ENCODE measurements at regions not wholly inside any gene's neighbourhood (a gene's known extent, or its start where the extent isn't known, plus 50 kb on each side); places are given as distances from the start of the nearest gene placed in this dataset.

DNA sequence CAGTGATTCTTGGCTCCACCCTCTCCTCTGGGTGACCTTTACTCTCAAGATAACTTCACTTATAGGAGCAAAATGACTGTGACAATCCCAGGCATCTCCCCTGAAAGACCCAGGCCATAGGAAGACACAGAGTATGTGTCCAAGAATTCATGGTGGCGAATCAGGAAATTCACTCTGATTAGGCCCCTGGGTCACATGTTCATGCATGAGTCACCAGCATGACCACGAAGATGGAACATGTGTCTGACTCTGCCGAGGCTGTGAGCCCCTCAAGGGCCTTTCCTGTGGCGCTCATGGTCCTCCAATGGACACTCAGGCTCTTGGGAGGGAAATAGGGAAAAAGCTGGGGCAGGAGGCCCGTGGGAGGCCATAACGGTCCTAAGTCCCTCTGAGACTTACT is 74.0 kb upstream of the TEX51 start:
- Mint-ChIP-seq H3K27ac (no peak overlapping the region), H3K36me3 (ENCODE audit: insufficient read depth) (no peaks in the 10 kb centered on the region), H3K4me3 (ENCODE audit: low read depth) (no peak overlapping the region), H3K4me1 (ENCODE audit: low read depth) (no peaks in the 10 kb centered on the region), H3K27me3 (peaks cover 3% of the 10 kb centered on the region), H3K9me3 (ENCODE audit: low read depth) (no peaks in the 10 kb centered on the region)
- TF ChIP-seq, protein P1, sequence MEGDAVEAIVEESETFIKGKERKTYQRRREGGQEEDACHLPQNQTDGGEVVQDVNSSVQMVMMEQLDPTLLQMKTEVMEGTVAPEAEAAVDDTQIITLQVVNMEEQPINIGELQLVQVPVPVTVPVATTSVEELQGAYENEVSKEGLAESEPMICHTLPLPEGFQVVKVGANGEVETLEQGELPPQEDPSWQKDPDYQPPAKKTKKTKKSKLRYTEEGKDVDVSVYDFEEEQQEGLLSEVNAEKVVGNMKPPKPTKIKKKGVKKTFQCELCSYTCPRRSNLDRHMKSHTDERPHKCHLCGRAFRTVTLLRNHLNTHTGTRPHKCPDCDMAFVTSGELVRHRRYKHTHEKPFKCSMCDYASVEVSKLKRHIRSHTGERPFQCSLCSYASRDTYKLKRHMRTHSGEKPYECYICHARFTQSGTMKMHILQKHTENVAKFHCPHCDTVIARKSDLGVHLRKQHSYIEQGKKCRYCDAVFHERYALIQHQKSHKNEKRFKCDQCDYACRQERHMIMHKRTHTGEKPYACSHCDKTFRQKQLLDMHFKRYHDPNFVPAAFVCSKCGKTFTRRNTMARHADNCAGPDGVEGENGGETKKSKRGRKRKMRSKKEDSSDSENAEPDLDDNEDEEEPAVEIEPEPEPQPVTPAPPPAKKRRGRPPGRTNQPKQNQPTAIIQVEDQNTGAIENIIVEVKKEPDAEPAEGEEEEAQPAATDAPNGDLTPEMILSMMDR (IDR thresholded peaks at IDR 0.05; ENCODE audit: unreplicated experiment) = no peak
- no peak for DNase-seq (ENCODE audit: low spot score, unreplicated experiment)

DNA sequence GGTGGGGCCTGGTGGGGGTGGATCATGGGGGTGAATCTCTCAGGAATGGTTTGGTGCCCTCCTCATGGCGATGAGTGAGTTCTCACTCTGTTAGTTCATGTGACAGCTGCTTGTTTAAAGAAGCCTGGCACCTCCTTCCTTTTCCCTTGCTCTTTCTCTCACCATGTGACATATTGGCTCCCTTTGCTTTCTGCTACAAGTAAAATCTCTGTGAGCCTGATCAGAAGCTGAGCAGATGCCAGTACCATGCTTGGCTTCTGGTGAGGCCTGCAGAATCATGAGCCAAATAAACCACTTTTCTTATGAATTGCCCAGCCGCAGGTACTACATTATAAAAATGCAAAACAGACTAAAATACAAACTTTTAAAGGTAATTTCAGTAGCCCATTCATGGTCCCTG is 73.4 kb upstream of the TEX51 start:
- Mint-ChIP-seq H3K4me1 (ENCODE audit: low read depth) (no peaks in the 10 kb centered on the region), H3K9me3 (ENCODE audit: low read depth) (no peaks in the 10 kb centered on the region), H3K27ac (no peak overlapping the region), H3K27me3 (peaks cover 3% of the 10 kb centered on the region), H3K36me3 (ENCODE audit: insufficient read depth) (no peaks in the 10 kb centered on the region), H3K4me3 (ENCODE audit: low read depth) (no peak overlapping the region)
- DNase-seq (ENCODE audit: low spot score, unreplicated experiment) = no peak
- TF ChIP-seq, protein P1 (IDR thresholded peaks at IDR 0.05; ENCODE audit: unreplicated experiment) = no peak

DNA sequence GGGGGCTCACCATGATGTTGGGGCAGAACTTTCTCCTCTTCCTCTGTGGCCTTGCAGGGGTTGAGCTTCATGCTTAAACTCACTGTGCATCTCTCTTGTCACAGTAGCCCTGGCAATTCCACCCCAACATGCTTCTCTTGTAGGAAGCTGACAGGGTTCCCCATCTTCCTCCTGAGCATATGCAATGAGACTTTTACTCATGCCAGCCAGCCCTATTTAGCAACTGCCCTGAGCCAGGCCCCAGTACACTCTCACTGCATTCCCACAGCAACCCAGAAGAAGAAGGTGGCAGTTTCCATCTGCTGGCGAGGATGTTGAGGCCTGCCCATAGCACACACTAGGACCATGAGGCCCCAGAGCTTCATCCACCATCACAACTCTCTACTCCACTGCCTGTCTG is 72.2 kb upstream of the TEX51 start:
- Mint-ChIP-seq H3K4me3 (ENCODE audit: low read depth) (no peak overlapping the region), H3K27me3 (peaks cover 3% of the 10 kb centered on the region), H3K36me3 (ENCODE audit: insufficient read depth) (no peaks in the 10 kb centered on the region), H3K9me3 (ENCODE audit: low read depth) (no peaks in the 10 kb centered on the region), H3K27ac (no peak overlapping the region), H3K4me1 (ENCODE audit: low read depth) (no peaks in the 10 kb centered on the region)
- TF ChIP-seq, protein P1 (IDR thresholded peaks at IDR 0.05; ENCODE audit: unreplicated experiment) = no peak
- no peak for DNase-seq (ENCODE audit: low spot score, unreplicated experiment)

DNA sequence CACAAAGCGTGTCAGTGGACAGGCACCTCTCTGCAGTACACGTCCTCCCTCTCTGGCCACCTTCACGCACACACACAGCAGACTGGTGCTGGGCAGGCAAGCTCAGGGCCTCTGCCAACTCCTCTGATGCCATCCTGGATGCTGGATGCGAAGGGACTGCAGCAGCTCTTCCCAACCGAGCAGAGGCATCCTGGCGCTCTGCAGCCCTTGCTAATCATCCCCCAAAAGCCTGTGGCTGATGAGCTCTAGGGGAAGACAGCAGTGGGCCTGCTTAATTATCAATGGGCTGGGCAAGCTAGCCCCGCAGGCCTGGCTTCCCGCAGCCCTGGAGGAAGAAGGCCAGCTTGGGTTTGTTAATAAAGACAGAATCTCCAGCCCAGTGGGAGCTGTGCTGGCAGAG is 71.3 kb upstream of the TEX51 start:
- Mint-ChIP-seq H3K36me3 (ENCODE audit: insufficient read depth) (no peaks in the 10 kb centered on the region), H3K4me1 (ENCODE audit: low read depth) (no peaks in the 10 kb centered on the region), H3K27me3 (peaks cover 3% of the 10 kb centered on the region), H3K9me3 (ENCODE audit: low read depth) (no peaks in the 10 kb centered on the region), H3K4me3 (ENCODE audit: low read depth) (no peak overlapping the region), H3K27ac (no peak overlapping the region)
- TF ChIP-seq, protein P1 (IDR thresholded peaks at IDR 0.05; ENCODE audit: unreplicated experiment) = no peak
- DNase-seq (ENCODE audit: low spot score, unreplicated experiment) = no peak

DNA sequence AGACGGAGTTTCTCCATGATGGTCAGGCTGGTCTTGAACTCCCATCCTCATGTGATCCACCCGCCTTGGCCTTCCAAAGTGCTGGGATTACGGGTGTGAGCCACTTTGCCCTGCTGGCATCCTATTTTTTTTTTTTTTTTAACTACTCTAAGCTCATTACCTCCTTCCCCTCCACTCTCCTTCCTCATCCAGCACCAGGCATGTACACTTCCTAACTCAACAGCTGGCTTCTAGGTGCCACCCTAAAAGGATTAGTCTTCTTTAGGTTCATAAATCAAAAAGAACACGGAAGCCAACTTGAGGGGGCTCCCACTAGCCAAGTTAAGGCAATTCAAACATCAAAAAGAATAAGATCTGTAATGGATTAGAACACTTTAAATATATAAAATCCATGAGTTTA is 70.6 kb upstream of the TEX51 start:
- Mint-ChIP-seq H3K4me1 (ENCODE audit: low read depth) (no peaks in the 10 kb centered on the region), H3K4me3 (ENCODE audit: low read depth) (no peak overlapping the region)
- TF ChIP-seq, protein P1 (IDR thresholded peaks at IDR 0.05; ENCODE audit: unreplicated experiment) = no peak

More for the DNA sequence above, 70.6 kb upstream of the TEX51 start:
- Mint-ChIP-seq H3K27me3 (peaks cover 3% of the 10 kb centered on the region), H3K9me3 (ENCODE audit: low read depth) (no peaks in the 10 kb centered on the region), H3K27ac (no peak overlapping the region), H3K36me3 (ENCODE audit: insufficient read depth) (no peaks in the 10 kb centered on the region)
- DNase-seq (ENCODE audit: low spot score, unreplicated experiment) = no peak

All from progenitor cell of endocrine pancreas (in vitro differentiated cells).